GM18867 (cell line): ENCODE measurements at regions not wholly inside any gene's neighbourhood (a gene's known extent, or its start where the extent isn't known, plus 50 kb on each side); places are given as distances from the start of the nearest gene placed in this dataset.
A peak's percentile ranks its signal among the peaks of the same experiment; 100 is the strongest.

ENCODE experiments used
- ATAC-seq: cut with Tn5 transposase; IDR thresholded peaks from one replicate; pipeline ENCODE4 v1.9.1; 2021; ENCODE audit warnings: mild to moderate bottlenecking, moderate library complexity; ENCODE audit not compliant: unreplicated experiment

DNA sequence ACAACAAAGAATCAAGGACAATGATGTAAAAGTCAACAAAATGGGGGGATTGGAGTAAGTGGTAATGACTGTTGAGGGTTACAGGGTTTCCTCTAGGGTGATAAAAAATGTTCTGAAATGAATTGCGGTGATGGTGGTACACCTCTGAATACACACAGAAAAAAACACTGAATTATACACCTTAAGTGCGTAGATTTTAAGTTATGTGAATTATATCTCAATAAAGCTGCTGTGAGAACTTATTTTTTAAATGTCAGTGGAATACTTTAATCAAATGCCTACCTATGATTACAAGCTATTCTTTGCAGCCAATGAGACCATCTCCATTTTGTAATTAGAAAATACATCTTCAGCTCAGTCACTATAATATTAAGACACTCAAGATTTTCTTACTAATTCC, 53.5 kb downstream of the ZNF608 start:
- no peak for ATAC-seq

DNA sequence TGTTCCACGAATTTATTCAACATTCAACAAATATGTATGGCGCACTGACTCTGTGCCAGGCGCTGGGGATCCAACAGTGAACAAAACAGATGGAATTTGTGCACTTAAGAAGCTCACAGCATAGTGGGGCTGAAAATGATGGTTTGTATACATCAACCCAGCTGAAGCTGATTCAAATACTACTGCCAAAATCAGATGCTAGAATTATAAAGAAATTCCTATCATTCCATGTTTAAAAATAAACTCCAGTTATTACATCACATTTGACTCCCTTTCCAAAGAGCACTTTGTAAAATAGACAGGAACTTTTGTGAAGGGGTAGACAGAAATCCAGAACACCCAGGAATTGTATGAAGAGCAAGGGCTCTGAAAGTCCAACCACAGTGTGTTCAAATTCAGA, 54.1 kb downstream of the ZNF608 start:
- no peak for ATAC-seq

DNA sequence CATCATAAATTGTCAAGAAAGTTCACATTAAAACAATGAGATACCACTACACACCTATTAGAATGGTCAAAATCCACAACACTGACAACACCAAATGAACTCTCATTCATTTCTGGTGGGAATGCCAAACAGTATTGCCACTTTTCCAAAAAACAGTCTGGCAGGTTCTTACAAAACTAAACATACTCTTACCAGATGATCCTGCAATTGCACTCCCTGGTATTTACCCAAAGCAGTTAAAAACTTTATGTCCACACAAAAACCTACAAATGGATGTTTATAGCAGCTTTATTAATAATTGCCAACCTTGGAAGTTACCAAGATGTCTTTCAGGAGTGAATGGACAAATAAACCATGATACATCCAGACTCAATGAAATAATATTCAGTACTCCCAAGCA, 56.8 kb downstream of the ZNF608 start:
- ATAC-seq = no peak

DNA sequence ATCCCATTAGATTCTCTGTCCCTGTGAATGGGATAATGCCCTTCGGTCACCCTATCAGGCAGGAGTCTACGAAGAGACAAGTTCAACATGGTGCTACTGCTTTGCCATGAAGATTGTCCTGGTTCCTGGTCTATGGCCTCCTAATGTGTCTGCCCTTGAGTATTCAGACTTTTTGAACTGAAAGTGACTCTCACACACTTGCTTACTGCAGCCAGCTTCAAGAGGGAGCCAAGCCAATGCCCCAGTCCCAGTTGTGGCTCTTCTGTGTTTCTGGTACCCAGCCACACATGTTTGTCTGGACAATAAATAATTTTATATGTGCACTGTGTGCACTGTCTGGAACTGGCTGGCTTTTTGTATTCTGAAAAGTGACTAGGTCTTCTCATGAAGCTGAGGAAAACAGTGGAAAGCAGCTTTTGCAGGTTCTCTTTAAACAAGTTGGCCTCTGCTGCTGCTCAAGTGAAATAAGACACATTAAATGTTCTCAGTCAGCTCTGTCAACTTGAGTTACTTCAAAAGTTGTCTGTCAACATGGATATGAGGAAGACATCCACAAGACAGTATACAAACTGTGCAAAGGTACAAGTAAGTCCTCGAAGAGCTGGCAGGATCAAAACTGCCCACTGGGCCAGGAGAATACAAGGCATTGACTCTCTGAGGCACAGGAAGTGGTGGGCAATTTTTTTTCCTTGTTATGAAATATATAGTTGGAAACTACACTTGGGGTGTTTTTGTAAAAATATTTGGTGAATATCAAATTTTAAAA, 60.0 kb downstream of the ZNF608 start:
- no peak for ATAC-seq

DNA sequence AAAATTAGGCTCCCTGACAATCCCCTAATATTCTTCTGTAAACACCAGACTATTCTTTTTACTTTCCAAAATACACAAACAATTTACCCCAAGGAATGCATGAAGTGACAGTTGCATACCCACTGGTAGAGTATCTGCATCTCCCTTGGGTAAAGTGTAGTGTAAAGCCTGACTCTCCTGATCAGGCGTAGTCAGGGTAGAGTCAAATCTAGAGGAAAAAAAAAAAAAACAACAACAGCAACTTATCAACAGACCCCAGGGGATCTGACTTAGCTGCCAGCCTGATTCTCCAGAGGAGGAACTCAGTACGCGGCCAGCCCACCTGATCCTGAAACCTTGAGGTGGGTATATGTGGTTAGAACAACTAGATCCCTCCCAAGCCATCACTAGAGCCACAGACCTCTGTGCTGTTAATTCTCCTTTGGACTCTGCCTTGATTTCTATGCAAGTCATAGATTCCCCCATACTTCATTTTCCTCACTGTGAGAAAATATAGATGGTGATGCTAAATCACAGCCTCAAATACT, 61.0 kb downstream of the ZNF608 start:
- ATAC-seq = no peak

DNA sequence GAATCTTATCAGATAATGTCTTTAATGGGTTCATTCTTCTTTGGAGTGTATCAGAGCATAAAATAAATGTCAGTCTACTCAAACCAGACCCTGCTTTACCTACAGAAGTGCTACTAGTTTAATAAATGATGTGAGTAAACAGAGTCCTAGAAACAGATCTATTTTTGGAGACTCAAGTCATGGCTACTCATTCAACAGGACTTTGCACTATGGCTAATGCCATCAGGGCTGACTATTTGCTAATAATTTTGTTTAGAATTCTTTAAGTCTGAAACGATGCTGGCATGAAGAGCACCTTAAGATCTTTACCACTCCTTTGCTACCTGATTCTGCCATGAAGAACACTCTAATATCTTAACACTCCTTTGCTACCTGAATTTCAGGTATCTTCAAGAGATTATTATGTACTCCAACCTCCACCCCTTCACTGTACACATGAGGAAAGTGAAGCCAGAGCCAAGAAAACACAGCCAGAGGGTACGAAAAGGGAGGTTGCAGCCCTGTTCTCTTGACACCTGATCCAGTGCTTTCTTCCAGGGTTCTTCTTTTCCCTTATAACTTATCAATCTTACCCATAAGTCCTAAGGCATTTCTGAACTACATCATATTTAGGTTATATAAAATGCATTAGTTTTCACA, 62.4 kb downstream of the ZNF608 start:
- no peak for ATAC-seq

DNA sequence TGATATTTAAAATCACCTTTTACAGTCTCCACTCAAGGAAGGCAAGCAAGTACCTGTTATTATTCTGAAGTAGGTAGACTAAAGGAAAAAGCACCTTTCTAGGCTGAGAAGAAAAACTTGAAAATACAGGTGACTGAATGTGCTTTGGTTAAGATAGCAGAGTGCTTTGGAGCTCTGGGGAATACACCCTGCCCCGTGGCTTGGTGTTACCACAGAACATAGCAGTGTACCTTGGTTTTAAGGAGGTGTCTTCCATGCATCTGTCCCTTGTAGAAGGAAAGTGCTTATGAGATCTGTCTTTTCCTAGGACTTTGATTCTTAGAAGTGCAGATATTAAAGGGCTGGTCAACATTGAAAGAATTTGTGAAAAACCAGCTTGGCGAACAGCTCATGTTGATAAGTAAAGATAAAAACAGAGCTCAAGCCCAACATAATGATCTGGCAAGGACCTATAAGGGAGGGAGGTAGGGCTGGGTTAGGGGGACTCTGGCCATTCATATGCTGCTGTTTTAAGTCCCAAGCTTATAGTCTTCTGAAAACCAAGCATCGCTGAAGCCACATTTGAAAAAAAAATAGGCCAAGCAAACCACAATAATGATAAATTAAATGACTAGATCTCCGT, 66.8 kb downstream of the ZNF608 start:
- ATAC-seq = no peak

DNA sequence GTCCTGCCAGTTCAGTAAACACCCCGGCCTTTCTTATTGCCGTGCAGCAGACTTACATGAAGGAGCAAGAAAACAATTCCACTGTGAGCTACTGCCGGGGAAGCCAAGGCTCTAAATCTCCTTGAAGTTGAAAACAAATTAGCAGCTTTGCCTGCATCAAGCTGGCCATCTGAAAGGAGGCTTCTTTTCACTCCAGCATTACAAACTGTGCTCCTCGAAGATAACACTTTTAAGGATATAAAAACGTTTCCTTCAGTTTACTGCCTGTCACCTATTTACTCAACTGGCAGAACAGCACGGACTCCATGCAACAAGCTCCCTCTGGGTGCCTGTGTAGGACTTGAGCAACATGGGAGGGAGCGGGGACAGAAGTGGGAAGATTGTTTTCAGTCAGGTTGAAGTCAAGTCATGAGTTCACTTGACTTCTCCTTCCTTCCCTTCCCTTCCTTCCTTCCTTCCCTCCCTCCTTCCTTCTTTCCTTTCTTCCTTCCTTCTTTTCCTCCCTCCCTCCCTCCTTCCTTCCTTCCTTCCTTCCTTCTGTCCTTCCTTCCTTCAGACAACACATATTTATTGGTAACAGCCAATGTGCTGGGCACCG, 67.4 kb downstream of the ZNF608 start:
- no peak for ATAC-seq

DNA sequence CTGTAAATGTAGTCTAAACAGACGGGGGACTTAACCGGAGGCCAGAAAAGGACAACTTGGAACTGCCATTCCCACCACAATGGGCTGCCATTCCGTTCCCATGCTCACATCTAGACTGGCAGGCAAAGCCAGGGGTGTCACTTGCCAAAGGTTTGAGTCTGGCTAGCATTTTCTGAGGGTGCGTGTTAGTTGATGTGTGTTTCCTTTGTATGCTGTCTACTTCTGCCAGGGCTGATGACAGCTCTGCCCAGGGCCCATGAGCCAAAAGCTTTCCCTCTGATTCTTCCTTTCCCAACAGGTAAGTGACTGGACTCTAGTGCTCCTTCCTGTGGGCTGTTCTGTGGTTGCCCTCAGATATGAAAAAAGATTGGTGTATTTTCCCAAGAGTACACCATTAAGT, 68.0 kb downstream of the ZNF608 start:
- ATAC-seq = no peak

DNA sequence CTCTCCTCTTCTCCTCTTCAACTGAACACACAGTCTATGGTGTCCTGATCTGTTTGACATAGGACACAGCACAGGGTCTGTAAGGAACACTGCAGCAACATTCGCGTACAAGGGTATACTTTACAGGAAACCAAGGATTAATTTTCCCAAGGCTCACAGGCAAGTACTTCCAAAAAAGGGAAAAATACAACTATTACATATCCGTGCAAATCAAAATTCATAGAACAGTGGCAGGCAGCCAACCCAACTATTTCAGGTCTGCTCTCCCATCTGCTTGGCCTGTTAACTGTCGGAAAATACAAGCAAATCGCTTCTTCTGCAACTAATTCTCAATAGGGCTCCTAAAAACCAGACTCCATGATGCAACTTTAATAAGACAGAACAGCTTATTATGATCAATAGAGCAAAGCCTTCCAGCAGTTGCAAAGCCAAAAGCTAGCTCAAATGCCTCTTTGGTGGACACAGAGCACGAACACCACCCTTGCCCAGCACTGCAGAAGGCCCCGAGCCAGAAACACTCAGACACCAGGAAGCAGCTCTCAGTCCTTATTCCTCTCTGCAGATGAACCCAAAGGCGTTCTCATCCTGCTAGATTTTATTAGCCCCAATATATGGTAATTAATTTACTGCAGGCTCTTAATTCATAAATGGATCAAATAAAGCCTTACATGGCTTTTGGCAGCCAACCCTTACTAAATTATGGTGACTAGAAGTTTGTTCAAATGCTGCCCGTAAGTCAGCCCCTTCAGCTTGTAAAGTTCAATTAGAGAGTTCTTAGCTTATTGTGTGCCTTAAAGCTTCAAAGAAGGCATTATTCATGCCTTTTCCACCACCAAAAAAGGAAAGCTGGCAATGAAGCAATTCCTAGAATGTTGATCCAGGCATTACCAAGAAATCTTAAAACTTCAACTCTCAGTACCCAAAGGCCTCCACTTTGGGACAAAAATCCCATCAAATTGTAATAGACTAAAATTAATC, 68.8 kb downstream of the ZNF608 start:
- no peak for ATAC-seq

DNA sequence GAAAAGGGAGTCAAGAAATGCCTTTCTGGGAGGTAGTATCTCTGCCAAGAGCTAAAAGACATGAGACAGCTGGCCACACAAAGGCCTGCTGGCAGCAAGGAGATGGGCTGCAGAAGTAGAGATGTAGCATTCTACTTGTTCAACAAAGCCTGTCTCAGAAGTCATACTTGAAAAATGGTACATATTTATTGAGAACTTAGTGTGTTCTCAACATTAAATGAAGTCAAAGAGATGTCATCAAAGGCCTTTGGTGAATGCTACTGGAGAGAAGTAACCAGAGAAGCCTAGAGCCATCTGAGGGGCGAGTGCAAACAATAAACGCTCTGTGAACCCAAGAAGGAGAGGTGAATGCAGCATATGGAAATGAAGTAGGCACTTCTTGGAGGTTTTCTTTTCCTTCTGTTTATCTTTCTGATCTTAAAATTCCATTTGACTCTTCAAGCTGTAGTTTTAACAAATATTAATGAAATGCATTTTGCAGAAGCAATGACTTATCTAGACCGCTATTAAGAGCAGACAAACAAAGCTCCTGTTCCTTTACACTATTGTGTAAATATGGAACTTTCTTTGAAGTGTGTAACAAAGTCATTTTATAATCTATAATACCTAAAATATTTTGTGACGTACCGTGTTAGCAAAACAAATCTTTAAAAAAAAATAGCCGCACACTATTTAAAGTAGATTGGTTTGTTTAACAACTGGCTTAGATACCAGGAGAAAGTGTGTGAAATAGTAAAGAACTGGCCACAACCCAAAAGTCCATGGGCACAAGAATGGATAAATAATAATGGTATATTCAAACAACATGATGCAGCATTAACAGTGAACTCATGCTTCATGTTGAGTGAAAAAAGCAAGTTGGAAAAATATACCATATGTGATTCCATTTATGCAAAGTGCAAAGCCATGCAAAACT, 70.2 kb downstream of the ZNF608 start:
- ATAC-seq = no peak

DNA sequence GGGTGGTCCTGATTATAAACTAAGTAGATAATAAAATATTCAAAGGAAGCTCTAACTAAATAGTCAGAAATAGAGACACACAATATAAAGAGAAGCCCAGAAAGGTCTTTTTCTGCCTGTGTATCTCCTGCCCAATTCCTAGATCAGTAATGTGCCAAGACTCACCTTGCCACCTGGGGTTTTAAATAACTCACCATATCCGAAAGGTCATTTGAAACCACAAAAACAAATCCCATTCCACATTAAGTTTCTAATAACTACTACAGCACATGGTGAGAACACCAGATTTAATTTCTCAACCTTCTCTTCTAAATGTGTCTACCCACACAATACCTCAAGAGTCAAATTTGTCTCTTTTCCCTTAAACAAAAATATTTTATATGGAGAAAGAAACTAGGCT, 75.2 kb downstream of the ZNF608 start:
- ATAC-seq = no peak

DNA sequence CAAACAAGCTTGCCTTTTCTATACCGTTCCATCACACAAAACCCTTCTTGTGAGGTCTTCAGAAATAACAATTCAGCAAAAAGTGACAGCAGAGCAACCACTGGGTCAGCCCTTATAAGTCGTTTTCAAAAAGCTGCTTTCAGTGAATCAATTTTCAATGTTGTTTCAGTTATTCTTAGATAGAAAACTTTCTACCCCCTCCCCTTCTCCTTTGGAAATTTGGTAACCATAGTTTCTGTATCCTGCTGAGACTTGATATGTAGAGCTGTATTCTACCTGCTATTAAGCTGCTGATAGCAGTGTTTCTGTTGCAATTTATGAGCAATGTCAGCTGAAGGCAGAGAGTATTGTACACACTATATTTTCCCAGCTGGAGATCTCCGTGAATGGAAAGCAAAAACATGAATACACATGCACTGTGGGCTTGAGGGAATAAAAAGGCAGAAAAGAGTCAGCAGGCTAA, 75.7 kb downstream of the ZNF608 start:
- ATAC-seq = no peak

DNA sequence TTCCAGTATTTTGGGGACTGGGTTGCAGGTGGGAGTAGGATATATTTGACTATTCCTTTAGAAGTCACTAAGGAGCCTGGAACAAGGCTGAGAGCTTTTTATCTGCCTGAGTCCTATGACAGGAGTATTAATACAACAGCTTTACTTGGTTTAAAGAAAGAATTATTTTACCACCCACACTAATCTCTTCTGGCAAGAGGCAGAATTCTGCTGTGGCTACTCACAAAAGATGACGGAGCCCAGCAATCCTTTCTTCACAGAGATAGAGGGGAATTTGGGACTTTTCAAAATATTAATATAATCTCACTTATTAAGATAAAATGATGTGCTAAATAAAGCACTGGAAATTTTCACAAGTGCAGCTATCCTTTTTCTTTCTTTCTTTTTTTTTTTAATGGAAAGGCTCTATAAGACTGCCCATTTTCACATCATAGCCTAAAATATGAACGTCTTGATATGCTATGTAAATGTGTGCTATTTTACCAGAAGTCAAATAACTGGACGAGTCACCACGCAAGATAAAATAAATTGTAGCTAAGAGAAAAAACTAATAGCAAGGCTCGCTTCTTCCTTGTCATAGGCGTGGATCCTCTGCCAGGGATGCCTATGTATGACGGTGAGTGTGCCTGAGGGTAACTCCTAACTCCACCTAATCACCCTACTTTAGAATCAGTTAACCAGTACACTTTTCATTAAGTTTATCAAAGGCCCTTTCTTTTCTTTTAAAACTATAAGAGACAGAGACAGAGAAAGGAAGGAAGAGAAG, 76.3 kb downstream of the ZNF608 start:
- no peak for ATAC-seq

DNA sequence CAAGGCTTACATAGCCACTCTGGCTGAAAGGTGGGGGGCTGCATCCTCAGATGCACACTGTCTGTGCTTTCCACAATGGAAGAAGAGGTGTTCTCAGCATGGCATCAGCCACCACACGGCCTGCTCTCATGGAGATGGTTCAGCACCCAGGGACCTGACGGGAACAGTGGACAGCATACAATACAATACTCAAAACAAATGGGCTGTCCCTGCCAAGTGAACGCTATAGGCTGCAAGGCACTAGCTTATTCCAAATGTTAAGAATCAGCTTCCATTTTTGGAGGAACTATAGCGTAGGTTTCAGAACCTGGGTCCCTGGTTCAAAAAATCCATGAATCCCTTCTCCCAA, 77.2 kb downstream of the ZNF608 start:
- no peak for ATAC-seq

DNA sequence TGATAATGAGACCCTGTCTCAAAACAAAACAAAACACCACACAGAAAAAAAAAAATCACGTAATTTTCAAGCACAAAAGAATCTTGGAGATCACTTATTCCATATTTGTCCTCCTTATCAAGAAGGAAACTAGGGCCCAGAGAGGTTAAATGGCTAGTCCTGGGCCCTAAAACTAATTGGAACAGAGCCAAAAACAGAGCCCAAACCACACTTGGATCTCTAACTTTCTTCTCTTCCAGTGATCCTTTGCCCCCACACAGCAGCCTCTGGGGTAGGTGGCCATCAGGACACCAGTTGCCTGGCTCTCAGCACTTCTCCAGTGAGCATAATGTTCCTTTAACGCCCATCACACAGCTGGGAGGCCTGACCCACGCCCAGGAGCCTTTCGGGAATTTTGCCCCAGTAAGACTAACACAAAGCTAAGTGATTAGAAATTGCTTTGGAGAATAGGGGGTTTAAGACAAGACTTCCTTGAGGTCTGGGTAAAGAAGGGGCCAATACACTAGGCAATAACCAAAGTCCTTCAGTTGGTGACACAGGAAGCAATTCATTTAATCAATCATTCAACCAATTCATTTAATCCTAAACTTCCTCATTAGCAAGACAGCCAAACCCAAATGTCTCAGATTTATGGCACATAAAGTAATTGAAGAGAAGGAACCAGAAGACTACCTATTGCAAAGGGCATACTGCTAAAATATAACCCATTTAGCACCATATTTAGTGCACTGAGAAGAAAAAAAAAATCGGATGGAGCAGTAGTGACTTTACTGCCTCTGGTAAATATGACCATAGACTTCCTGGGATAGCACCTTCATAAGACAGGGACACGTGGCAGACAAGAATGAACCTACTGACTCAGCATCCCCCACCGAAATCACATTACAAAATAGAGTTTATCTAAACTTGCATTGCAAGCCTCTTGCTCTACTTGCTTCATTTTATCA, 77.8 kb downstream of the ZNF608 start:
- ATAC-seq = no peak

DNA sequence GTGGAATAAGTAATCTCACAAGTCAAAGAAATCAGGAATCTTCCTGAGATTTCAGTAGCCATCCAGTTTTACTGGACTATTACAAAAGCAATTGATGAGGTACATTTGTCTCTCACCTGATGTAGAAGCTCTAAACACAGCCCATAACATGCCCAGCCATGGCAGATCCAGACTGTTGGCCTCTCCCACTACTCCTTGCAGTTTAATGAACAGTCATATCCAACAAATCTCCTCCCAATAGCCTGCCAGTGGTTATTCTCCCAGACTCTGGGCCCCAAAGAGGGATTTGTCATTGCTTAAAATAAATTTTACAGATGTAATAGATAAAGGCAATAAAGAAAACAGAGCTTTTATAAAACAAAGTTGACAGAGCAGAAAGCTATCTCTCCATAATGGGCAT, 80.8 kb downstream of the ZNF608 start:
- ATAC-seq = no peak

DNA sequence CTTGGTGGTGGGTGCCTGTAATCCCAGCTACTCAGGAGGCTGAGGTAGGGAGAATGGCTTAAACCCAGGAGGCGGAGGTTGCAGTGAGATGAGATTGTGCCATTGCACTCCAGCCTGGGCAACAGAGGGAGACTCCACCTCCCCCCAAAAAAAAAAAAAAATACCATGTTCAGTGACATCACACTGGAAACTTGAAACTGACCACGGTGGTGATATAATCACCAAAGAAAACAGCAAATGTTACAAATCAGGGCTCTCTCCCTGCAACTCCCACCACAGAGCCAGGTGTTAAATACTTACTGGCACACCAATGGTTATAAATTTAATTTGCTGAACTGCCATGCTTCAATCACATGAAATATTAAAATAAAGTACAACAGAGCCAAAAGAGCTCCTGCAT, 81.4 kb downstream of the ZNF608 start:
- peak; percentile 53 for ATAC-seq
